PC-3 (cell line): ENCODE measurements at regions not wholly inside any gene's neighbourhood (a gene's known extent, or its start where the extent isn't known, plus 50 kb on each side); places are given as distances from the start of the nearest gene placed in this dataset.
"Not testable (repeated sequence)": the region's sequence is repeated elsewhere in the genome, so short reads cannot be mapped to it uniquely, and the experiment has no call there.

Experiments used
- ATAC-seq: fragments of 200-7000 bp; cut with Tn5 transposase; 2 replicates; pipeline ENCODE4 v1.9.1; 2020; ENCODE audit warnings: mild to moderate bottlenecking, moderate library complexity
- BruUV-seq: library from RNA; stranded (reverse); fragments of 400-500 nt; replicated peaks from 2 replicates; lab custom pipeline; 2021; lab: Mats Ljungman, UMichigan
- CTCF ChIA-PET: fragments of 300-600 bp; sonication (Branson Sonifier 250); formaldehyde crosslinking; loops from one replicate; lab custom pipeline; 2022; ENCODE audit warnings: antibody characterized with exemption; lab: Charles Lee
- POLR2A ChIA-PET: fragments of 300-600 bp; sonication (Branson Sonifier 250); formaldehyde crosslinking; loops from one replicate; lab custom pipeline; 2022; ENCODE audit warnings: antibody characterized with exemption; ENCODE audit not compliant: unreplicated experiment; lab: Charles Lee
- DNase-seq: peaks from one replicate; pipeline ENCODE4 v3.0.0-alpha.2; 2015
- H2AFZ ChIP-seq: fragments of 300-600 bp; sonication (generic); 2 replicates; pipeline ENCODE4 v1.6.0; 2016; ENCODE audit warnings: antibody characterized with exemption, low read length
- H3F3A ChIP-seq: fragments of 300-600 bp; sonication (generic); one replicate; pipeline ENCODE4 v1.6.0; 2017; ENCODE audit warnings: antibody characterized with exemption, low read length, control low read depth, mild to moderate bottlenecking; ENCODE audit not compliant: unreplicated experiment
- H3K27ac ChIP-seq: fragments of 300-600 bp; sonication (generic); 2 replicates; pipeline ENCODE4 v1.5.1; 2016; ENCODE audit warnings: mild to moderate bottlenecking, low read length
- H3K27me3 ChIP-seq: fragments of 300-600 bp; sonication (generic); 2 replicates; pipeline ENCODE4 v1.6.1; 2016; ENCODE audit warnings: low read length, mixed read lengths
- H3K36me3 ChIP-seq: fragments of 300-600 bp; sonication (generic); 2 replicates; pipeline ENCODE4 v1.6.1; 2016; ENCODE audit warnings: low read depth, mixed run types, low read length, mixed read lengths
- H3K4me1 ChIP-seq: fragments of 300-600 bp; sonication (generic); 2 replicates; pipeline ENCODE4 v1.5.1; 2016; ENCODE audit warnings: low read length; ENCODE audit not compliant: insufficient read depth
- H3K4me2 ChIP-seq: fragments of 300-600 bp; sonication (generic); 2 replicates; pipeline ENCODE4 v1.6.0; 2016; ENCODE audit warnings: low read length
- H3K4me3 ChIP-seq: fragments of 300-600 bp; sonication (generic); 2 replicates; pipeline ENCODE4 v1.5.1; 2016; ENCODE audit warnings: mild to moderate bottlenecking, low read length, mixed read lengths
- H3K79me2 ChIP-seq: fragments of 300-600 bp; sonication (generic); 2 replicates; pipeline ENCODE4 v1.6.1; 2017; ENCODE audit warnings: low read length, mixed read lengths
- H3K9ac ChIP-seq: fragments of 300-600 bp; sonication (generic); 2 replicates; pipeline ENCODE4 v1.6.0; 2016; ENCODE audit warnings: mild to moderate bottlenecking, low read length
- H3K9me2 ChIP-seq: fragments of 300-600 bp; sonication (generic); replicated peaks from 2 replicates; pipeline ENCODE4 v1.6.1; 2016; ENCODE audit warnings: mixed run types, low read length, mixed read lengths
- H3K9me3 ChIP-seq: fragments of 300-600 bp; sonication (generic); 2 replicates; pipeline ENCODE4 v1.6.1; 2016; ENCODE audit warnings: low read length, mixed read lengths
- H4K20me1 ChIP-seq: fragments of 300-600 bp; sonication (generic); 2 replicates; pipeline ENCODE4 v1.6.1; 2016; ENCODE audit warnings: low read length, mixed read lengths
- EZH2 ChIP-seq: fragments of 300-600 bp; sonication (generic); IDR thresholded peaks from one replicate; pipeline ENCODE4 v1.6.1; 2017; ENCODE audit warnings: antibody characterized with exemption, mild to moderate bottlenecking, low read length; ENCODE audit not compliant: unreplicated experiment
- EZH2phosphoT487 ChIP-seq: fragments of 300-600 bp; sonication (generic); IDR thresholded peaks from 2 replicates; pipeline ENCODE4 v1.6.1; 2018; ENCODE audit warnings: mild to moderate bottlenecking, antibody characterized with exemption, low read length, borderline replicate concordance
- intact Hi-C: fragments of 100-400 bp; cut with micrococcal nuclease; formaldehyde crosslinking; loops from 2 replicates; pipeline ENCODE4 v1.9.0; 2023
- TF ChIP-seq, protein P1 (sequence below): fragments of 300-600 bp; sonication (generic); conservative IDR thresholded peaks from 2 replicates; pipeline ENCODE4 v1.5.1; 2017; ENCODE audit warnings: antibody characterized with exemption, low read depth, mild to moderate bottlenecking, low read length

DNA sequence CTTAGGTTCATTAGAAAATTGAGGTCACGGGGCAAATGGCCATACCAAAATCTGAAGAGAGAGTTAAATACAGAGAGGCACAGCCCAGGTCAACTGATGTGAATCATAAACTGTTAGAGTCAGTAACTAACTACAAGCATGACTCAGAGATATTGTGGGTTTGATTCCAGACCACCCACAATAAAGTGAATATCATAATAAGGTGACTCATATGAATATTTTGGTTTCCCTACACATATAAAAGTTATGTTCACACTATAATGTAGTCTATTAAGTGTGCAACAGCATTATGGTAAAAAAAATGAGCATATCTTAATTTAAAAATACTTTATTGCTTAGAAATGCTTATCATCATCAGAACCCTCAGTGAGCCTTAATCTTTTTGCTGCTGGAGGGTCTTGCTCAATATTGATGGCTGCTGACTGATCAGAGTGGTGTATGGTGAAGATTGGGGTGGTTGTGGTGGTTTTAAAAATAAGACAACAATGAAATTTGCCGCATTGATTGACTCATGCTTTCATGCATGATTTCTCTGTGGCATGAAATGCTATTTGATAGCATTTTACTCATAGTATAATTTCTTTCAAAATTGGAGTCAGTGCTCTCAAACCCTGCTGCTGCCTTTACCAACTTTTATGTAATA is 53.1 kb upstream of the EDIL3 start:
- Histone ChIP-seq H3K4me3 (no peak overlapping the region), H3K9me2 (no peaks in the 10 kb centered on the region), H3K27me3 (no peaks in the 10 kb centered on the region), H3K4me1 (peaks cover 18% of the 10 kb centered on the region), H3F3A (peaks cover 3% of the 10 kb centered on the region), H2AFZ (no peak overlapping the region), H3K9me3 (no peaks in the 10 kb centered on the region), H4K20me1 (no peaks in the 10 kb centered on the region), H3K79me2 (no peaks in the 10 kb centered on the region), H3K4me2 (peak overlapping the region; percentile 71), H3K36me3 (no peaks in the 10 kb centered on the region), H3K27ac (peak overlapping the region; percentile 84), H3K9ac (no peak overlapping the region)
- intact Hi-C loops, result loop anchor here (5.0 to 10.0 kb wide), 2 partner anchors 150 to 713 kb away; partner anchors contain the start of gene HAPLN1
- POLR2A ChIA-PET, result no interaction called here
- ATAC-seq (peak; percentile 93), DNase-seq (peak; percentile 84)
- no TSS peak for BruUV-seq
- TF ChIP-seq, protein P1, sequence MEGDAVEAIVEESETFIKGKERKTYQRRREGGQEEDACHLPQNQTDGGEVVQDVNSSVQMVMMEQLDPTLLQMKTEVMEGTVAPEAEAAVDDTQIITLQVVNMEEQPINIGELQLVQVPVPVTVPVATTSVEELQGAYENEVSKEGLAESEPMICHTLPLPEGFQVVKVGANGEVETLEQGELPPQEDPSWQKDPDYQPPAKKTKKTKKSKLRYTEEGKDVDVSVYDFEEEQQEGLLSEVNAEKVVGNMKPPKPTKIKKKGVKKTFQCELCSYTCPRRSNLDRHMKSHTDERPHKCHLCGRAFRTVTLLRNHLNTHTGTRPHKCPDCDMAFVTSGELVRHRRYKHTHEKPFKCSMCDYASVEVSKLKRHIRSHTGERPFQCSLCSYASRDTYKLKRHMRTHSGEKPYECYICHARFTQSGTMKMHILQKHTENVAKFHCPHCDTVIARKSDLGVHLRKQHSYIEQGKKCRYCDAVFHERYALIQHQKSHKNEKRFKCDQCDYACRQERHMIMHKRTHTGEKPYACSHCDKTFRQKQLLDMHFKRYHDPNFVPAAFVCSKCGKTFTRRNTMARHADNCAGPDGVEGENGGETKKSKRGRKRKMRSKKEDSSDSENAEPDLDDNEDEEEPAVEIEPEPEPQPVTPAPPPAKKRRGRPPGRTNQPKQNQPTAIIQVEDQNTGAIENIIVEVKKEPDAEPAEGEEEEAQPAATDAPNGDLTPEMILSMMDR, result no peak
- no peak for TF ChIP-seq EZH2
- no peak for TF ChIP-seq EZH2phosphoT487
- CTCF ChIA-PET, result no interaction called here

DNA sequence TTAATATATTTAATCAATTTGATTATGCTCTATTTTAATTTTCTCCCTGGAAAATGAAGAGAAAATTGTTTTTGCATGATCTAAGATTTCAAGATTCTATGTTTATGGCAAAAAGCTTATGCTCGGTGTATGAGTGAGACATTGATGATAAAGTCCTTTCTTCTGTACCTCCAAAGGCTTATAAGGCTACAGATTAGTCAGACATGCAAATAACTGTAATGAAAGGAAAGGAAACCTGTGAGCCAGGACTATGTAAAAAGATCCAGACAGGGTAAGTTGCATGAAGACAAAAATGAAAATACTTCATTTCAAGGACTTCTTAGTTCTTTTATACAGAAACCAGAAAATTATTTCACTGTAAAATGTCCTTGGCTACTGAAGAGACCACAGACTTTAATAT is 52.2 kb upstream of the EDIL3 start:
- TF ChIP-seq EZH2 (no peak), EZH2phosphoT487 (no peak)
- TF ChIP-seq, protein P1, result no peak
- Histone ChIP-seq H3K27me3 (no peaks in the 10 kb centered on the region), H3K9me3 (no peaks in the 10 kb centered on the region), H3K27ac (0 out of 2 replicates have a peak overlapping the region, but pooled peaks have one; percentile 11), H3K36me3 (no peaks in the 10 kb centered on the region), H3K79me2 (no peaks in the 10 kb centered on the region), H4K20me1 (no peaks in the 10 kb centered on the region), H3K9ac (no peak overlapping the region), H3K4me2 (0 out of 2 replicates have a peak overlapping the region, but pooled peaks have one; percentile 40), H3K4me1 (peaks cover 18% of the 10 kb centered on the region), H2AFZ (no peak overlapping the region), H3F3A (peaks cover 3% of the 10 kb centered on the region), H3K4me3 (no peak overlapping the region), H3K9me2 (no peaks in the 10 kb centered on the region)
- ChIA-PET POLR2A (no interaction called here), CTCF (no interaction called here)
- intact Hi-C loops, result loop anchor here (5.0 to 10.0 kb wide), 2 partner anchors 150 to 712 kb away; partner anchors contain the start of gene HAPLN1
- DNase-seq (peak; percentile 5), ATAC-seq (peak; percentile 49; the same call in 1 of the 2 replicates)
- BruUV-seq, result no TSS peak

DNA sequence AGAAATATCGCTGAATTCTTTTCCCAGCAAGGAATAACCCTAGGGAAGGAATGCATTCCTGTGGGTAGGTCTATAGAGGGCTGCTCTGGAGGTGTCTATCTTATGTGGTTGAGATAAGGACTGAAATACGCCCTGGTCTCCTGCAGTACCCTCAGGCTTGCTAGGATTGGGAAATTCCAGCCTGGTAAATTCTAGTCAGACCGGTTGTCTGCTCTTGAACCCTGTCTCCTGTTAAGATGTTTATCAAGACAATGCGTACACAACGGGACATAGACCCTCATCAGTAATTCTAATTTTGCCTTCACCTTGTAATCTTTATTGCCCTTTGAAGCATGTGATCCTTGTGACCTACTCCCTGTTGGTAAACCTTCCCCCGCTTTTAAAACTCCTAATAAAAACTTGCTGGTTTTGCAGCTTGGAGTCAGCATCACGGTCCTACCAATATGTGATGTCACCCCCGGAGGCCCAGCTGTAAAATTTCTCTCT is 51.2 kb upstream of the EDIL3 start:
- H3K9ac ChIP-seq, H3K4me2 ChIP-seq, H3K36me3 ChIP-seq, H3K9me2 ChIP-seq, H4K20me1 ChIP-seq, H3K4me3 ChIP-seq, H3K27ac ChIP-seq, H3F3A ChIP-seq, POLR2A ChIA-PET, ATAC-seq, H3K79me2 ChIP-seq, H2AFZ ChIP-seq, H3K27me3 ChIP-seq, BruUV-seq, H3K9me3 ChIP-seq, CTCF ChIA-PET: not testable (repeated sequence)
- DNase-seq, result peak; percentile 31
- intact Hi-C loops, result loop anchor here (5.0 to 10.0 kb wide), 2 partner anchors 149 to 711 kb away; partner anchors contain the start of gene HAPLN1
- H3K4me1 ChIP-seq, result peaks cover 18% of the 10 kb centered on the region
